HEK293 (cell line): ENCODE measurements at regions not wholly inside any gene's neighbourhood (a gene's known extent, or its start where the extent isn't known, plus 50 kb on each side); places are given as distances from the start of the nearest gene placed in this dataset.

Experiments
- CTCF ChIA-PET: fragments of 350-600 bp; formaldehyde crosslinking; extraction: SDS; loops from one replicate; lab custom pipeline; 2021; ENCODE audit warnings: antibody characterized with exemption; lab: Yijun Ruan, JAX
- POLR2A ChIA-PET: fragments of 300-600 bp; formaldehyde crosslinking; extraction: SDS; loops from one replicate; lab custom pipeline; 2020; ENCODE audit warnings: antibody characterized with exemption, inconsistent platforms; lab: Yijun Ruan, JAX
- H3K27ac ChIP-seq: fragments of 200-500 bp; sonication (Bioruptor generic); 2 replicates; pipeline ENCODE4 v1.5.1; 2014; ENCODE audit warnings: low read depth, low read length, control low read depth, inconsistent platforms; ENCODE audit errors: extremely low read depth
- H3K36me3 ChIP-seq, 2 experiments: fragments of 200-500 bp in 1 of 2; sonication (Bioruptor generic) in 1 of 2; 1 replicate in 1 of 2; 2 replicates in 1 of 2; pipeline ENCODE4 v1.5.1; 2014 to 2017; ENCODE audit warnings: inconsistent platforms in 2 of 2, low read length in 2 of 2; ENCODE audit not compliant: control insufficient read depth in 2 of 2, insufficient read depth in 1 of 2
- H3K4me1 ChIP-seq: fragments of 200-500 bp; sonication (Bioruptor generic); 2 replicates; pipeline ENCODE4 v1.5.1; 2014; ENCODE audit warnings: mild to moderate bottlenecking, low read length, inconsistent platforms; ENCODE audit not compliant: control insufficient read depth, insufficient read depth
- H3K4me3 ChIP-seq: 2 replicates; pipeline ENCODE4 v1.5.1; 2011; ENCODE audit warnings: low read depth, mild to moderate bottlenecking, control low read depth, low read length, moderate library complexity
- H3K9me3 ChIP-seq: fragments of 200-500 bp; sonication (Bioruptor generic); 2 replicates; pipeline ENCODE4 v1.5.1; 2014; ENCODE audit warnings: low read depth, low read length, inconsistent platforms; ENCODE audit not compliant: control insufficient read depth, insufficient read depth
- GFI1B ChIP-seq: fragments of 450-650 bp; formaldehyde crosslinking; IDR thresholded peaks from 2 replicates; pipeline ENCODE4 v1.5.1; 2016; ENCODE audit warnings: missing biosample characterization, missing genetic modification characterization
- GLI4 ChIP-seq: fragments of 450-650 bp; formaldehyde crosslinking; IDR thresholded peaks from 2 replicates; pipeline ENCODE4 v1.5.1; 2016; ENCODE audit warnings: missing biosample characterization, missing genetic modification characterization
- HOXD13 ChIP-seq: sonication (generic); formaldehyde crosslinking; IDR thresholded peaks from 2 replicates; pipeline ENCODE4 v1.8.0; 2022; ENCODE audit warnings: missing genetic modification reagents, borderline replicate concordance
- PRDM1 ChIP-seq: fragments of 450-650 bp; formaldehyde crosslinking; IDR thresholded peaks from 2 replicates; pipeline ENCODE4; 2016; ENCODE audit warnings: missing biosample characterization, missing genetic modification characterization
- SCRT1 ChIP-seq: fragments of 450-650 bp; formaldehyde crosslinking; IDR thresholded peaks from 2 replicates; pipeline ENCODE4 v1.5.1; 2016; ENCODE audit warnings: missing biosample characterization, missing genetic modification characterization, borderline replicate concordance
- ZBTB17 ChIP-seq: fragments of 450-650 bp; formaldehyde crosslinking; IDR thresholded peaks from 2 replicates; pipeline ENCODE4 v1.5.1; 2016; ENCODE audit warnings: missing biosample characterization, missing genetic modification characterization
- ZBTB21 ChIP-seq: fragments of 450-650 bp; formaldehyde crosslinking; IDR thresholded peaks from 2 replicates; pipeline ENCODE4 v1.5.1; 2017; ENCODE audit warnings: missing biosample characterization, missing genetic modification characterization
- ZEB2 ChIP-seq: fragments of 450-650 bp; formaldehyde crosslinking; IDR thresholded peaks from 2 replicates; pipeline ENCODE4 v1.5.1; 2016; ENCODE audit warnings: missing biosample characterization, missing genetic modification characterization
- ZNF132 ChIP-seq: fragments of 450-650 bp; formaldehyde crosslinking; IDR thresholded peaks from 2 replicates; pipeline ENCODE4 v1.5.1; 2017; ENCODE audit warnings: missing biosample characterization, missing genetic modification characterization, borderline replicate concordance
- ZNF146 ChIP-seq: fragments of 450-650 bp; formaldehyde crosslinking; IDR thresholded peaks from 2 replicates; pipeline ENCODE4 v1.5.1; 2016; ENCODE audit warnings: missing biosample characterization, missing genetic modification characterization
- ZNF155 ChIP-seq: fragments of 450-650 bp; formaldehyde crosslinking; IDR thresholded peaks from 2 replicates; pipeline ENCODE4 v1.5.1; 2016; ENCODE audit warnings: missing biosample characterization, missing genetic modification characterization
- ZNF16 ChIP-seq: fragments of 450-650 bp; formaldehyde crosslinking; IDR thresholded peaks from 2 replicates; pipeline ENCODE4 v1.5.1; 2016; ENCODE audit warnings: low read depth, missing biosample characterization, missing genetic modification characterization
- ZNF302 ChIP-seq: fragments of 450-650 bp; formaldehyde crosslinking; IDR thresholded peaks from 2 replicates; pipeline ENCODE4 v1.5.1; 2016; ENCODE audit warnings: missing biosample characterization, missing genetic modification characterization, low read depth
- ZNF354C ChIP-seq: fragments of 450-650 bp; formaldehyde crosslinking; IDR thresholded peaks from 2 replicates; pipeline ENCODE4 v1.5.1; 2016; ENCODE audit warnings: missing biosample characterization, missing genetic modification characterization, low read depth, borderline replicate concordance
- ZNF37A ChIP-seq: fragments of 450-650 bp; IDR thresholded peaks from 2 replicates; pipeline ENCODE4 v1.5.1; 2018; ENCODE audit warnings: missing biosample characterization, missing genetic modification characterization
- ZNF391 ChIP-seq: fragments of 450-650 bp; formaldehyde crosslinking; IDR thresholded peaks from 2 replicates; pipeline ENCODE4 v1.5.1; 2016; ENCODE audit warnings: low read depth, missing biosample characterization, missing genetic modification characterization, borderline replicate concordance
- ZNF514 ChIP-seq: fragments of 450-650 bp; formaldehyde crosslinking; IDR thresholded peaks from 2 replicates; pipeline ENCODE4 v1.5.1; 2016; ENCODE audit warnings: missing biosample characterization, missing genetic modification characterization
- ZNF521 ChIP-seq: fragments of 450-650 bp; formaldehyde crosslinking; IDR thresholded peaks from 2 replicates; pipeline ENCODE4 v1.5.1; 2017; ENCODE audit warnings: missing biosample characterization, mild to moderate bottlenecking, missing genetic modification characterization
- ZNF530 ChIP-seq: fragments of 450-650 bp; formaldehyde crosslinking; IDR thresholded peaks from 2 replicates; pipeline ENCODE4 v1.5.1; 2016; ENCODE audit warnings: low read depth, missing biosample characterization, missing genetic modification characterization
- ZNF600 ChIP-seq: fragments of 450-650 bp; formaldehyde crosslinking; IDR thresholded peaks from 2 replicates; pipeline ENCODE4 v1.5.1; 2016; ENCODE audit warnings: missing biosample characterization, missing genetic modification characterization
- ZNF624 ChIP-seq: fragments of 450-650 bp; formaldehyde crosslinking; IDR thresholded peaks from 2 replicates; pipeline ENCODE4 v1.5.1; 2017; ENCODE audit warnings: missing biosample characterization, missing genetic modification characterization
- ZNF660 ChIP-seq: fragments of 450-650 bp; IDR thresholded peaks from 2 replicates; pipeline ENCODE4 v1.5.1; 2018; ENCODE audit warnings: missing biosample characterization, mild to moderate bottlenecking, missing genetic modification characterization
- ZNF677 ChIP-seq: fragments of 450-650 bp; IDR thresholded peaks from 2 replicates; pipeline ENCODE4 v1.5.0; 2018; ENCODE audit warnings: missing biosample characterization, mild to moderate bottlenecking, missing genetic modification characterization, moderate library complexity
- ZNF701 ChIP-seq: fragments of 450-650 bp; formaldehyde crosslinking; IDR thresholded peaks from 2 replicates; pipeline ENCODE4 v1.5.1; 2016; ENCODE audit warnings: missing biosample characterization, missing genetic modification characterization
- ZNF76 ChIP-seq: fragments of 450-650 bp; formaldehyde crosslinking; IDR thresholded peaks from 2 replicates; pipeline ENCODE4; 2016; ENCODE audit warnings: low read depth, missing biosample characterization, missing genetic modification characterization, borderline replicate concordance
- ZNF837 ChIP-seq: fragments of 450-650 bp; formaldehyde crosslinking; IDR thresholded peaks from 2 replicates; pipeline ENCODE4 v1.5.1; 2016; ENCODE audit warnings: missing biosample characterization, missing genetic modification characterization
- ZNF843 ChIP-seq: fragments of 450-650 bp; formaldehyde crosslinking; IDR thresholded peaks from 2 replicates; pipeline ENCODE4 v1.5.1; 2016; ENCODE audit warnings: missing biosample characterization, missing genetic modification characterization
- TF ChIP-seq, protein P1 (sequence below): fragments of 450-650 bp; formaldehyde crosslinking; IDR thresholded peaks from 2 replicates; pipeline ENCODE4 v1.5.1; 2016; ENCODE audit warnings: missing biosample characterization, missing genetic modification characterization, borderline replicate concordance
- TF ChIP-seq, protein P2 (sequence below): fragments of 450-650 bp; formaldehyde crosslinking; IDR thresholded peaks from 2 replicates; pipeline ENCODE4 v1.5.1; 2016; ENCODE audit warnings: missing biosample characterization, missing genetic modification characterization
- TF ChIP-seq, protein P3 (sequence below): fragments of 450-650 bp; formaldehyde crosslinking; IDR thresholded peaks from 2 replicates; pipeline ENCODE4 v1.5.1; 2016; ENCODE audit warnings: missing biosample characterization, missing genetic modification characterization

DNA sequence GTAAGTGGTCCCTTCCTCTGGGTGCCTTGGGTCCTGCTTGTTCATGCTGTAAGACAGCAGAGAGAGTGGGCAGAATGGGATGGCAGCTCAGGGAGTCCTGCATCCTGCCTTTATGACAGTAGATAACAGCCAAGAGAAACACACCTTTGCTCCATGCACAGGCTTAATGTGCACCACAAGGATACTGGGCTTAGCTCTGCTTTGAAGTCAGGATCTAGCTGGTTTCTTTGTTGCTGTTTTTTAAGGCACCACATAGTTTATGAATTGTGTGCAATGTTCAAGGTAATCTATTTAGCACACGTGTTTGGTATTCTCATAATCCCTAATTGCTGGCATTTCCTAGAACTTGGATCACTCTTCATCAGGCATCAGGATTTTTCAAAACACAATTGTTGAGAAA is 239.5 kb upstream of the DCN start (continued):
- TF ChIP-seq ZNF660 (tag by site-specific recombination) = no peak

DNA sequence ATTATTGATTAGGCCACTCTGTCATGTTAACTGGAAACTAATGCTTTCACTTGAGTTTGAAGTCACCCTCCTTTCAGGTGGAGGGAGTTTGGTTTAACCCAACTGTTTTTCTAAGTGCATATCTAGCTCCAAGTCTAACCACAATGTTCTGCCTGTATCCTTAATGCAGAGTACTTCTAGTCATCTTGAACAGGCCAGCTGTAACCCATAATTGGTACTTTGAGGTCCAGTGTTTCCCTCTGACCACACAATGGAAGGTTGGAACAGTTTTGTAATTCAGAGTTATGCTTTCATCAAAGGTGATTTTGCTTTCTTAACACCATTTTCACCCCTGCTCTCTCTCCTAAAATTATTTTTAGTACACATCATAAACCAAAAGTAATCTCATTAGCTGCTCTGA is 237.2 kb upstream of the DCN start:
- ChIA-PET POLR2A (no interaction called here), CTCF (no interaction called here)
- H3K36me3 ChIP-seq = no peaks in the 10 kb centered on the region
- no peaks in the 10 kb centered on the region for H3K9me3 ChIP-seq
- H3K4me3 ChIP-seq = no peak overlapping the region
- no peak overlapping the region for H3K27ac ChIP-seq
- 0 out of 2 replicates have a peak, but pooled peaks cover 2% of the 10 kb centered on the region for H3K4me1 ChIP-seq
- no peak for TF ChIP-seq GFI1B (tag by site-specific recombination)
- no peak for TF ChIP-seq GLI4 (tag by site-specific recombination)
- no peak for TF ChIP-seq ZBTB21 (tag by site-specific recombination)
- no peak for TF ChIP-seq ZNF514 (tag by site-specific recombination)
- no peak for TF ChIP-seq ZNF16 (tag by site-specific recombination)
- no peak for TF ChIP-seq ZNF624
- no peak for TF ChIP-seq ZNF530 (tag by site-specific recombination)
- TF ChIP-seq PRDM1 (tag by site-specific recombination) = no peak
- no peak for TF ChIP-seq ZNF677
- TF ChIP-seq ZNF391 = no peak
- TF ChIP-seq SCRT1 (tag by site-specific recombination) = no peak
- TF ChIP-seq ZNF837 (tag by site-specific recombination) = no peak
- no peak for TF ChIP-seq ZNF521 (tag by site-specific recombination)
- TF ChIP-seq ZNF155 = no peak
- no peak for TF ChIP-seq ZNF146 (tag by site-specific recombination)
- no peak for TF ChIP-seq ZNF354C (tag by site-specific recombination)
- no peak for TF ChIP-seq ZNF701 (tag by site-specific recombination)
- TF ChIP-seq ZEB2 (tag by site-specific recombination) = no peak
- TF ChIP-seq, protein P1, sequence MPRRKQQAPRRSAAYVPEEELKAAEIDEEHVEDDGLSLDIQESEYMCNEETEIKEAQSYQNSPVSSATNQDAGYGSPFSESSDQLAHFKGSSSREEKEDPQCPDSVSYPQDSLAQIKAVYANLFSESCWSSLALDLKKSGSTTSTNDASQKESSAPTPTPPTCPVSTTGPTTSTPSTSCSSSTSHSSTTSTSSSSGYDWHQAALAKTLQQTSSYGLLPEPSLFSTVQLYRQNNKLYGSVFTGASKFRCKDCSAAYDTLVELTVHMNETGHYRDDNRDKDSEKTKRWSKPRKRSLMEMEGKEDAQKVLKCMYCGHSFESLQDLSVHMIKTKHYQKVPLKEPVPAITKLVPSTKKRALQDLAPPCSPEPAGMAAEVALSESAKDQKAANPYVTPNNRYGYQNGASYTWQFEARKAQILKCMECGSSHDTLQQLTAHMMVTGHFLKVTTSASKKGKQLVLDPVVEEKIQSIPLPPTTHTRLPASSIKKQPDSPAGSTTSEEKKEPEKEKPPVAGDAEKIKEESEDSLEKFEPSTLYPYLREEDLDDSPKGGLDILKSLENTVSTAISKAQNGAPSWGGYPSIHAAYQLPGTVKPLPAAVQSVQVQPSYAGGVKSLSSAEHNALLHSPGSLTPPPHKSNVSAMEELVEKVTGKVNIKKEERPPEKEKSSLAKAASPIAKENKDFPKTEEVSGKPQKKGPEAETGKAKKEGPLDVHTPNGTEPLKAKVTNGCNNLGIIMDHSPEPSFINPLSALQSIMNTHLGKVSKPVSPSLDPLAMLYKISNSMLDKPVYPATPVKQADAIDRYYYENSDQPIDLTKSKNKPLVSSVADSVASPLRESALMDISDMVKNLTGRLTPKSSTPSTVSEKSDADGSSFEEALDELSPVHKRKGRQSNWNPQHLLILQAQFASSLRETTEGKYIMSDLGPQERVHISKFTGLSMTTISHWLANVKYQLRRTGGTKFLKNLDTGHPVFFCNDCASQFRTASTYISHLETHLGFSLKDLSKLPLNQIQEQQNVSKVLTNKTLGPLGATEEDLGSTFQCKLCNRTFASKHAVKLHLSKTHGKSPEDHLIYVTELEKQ (tag by site-specific recombination) = no peak
- TF ChIP-seq ZBTB17 (tag by site-specific recombination) = no peak
- TF ChIP-seq, all 188 proteins: peak for 0

DNA sequence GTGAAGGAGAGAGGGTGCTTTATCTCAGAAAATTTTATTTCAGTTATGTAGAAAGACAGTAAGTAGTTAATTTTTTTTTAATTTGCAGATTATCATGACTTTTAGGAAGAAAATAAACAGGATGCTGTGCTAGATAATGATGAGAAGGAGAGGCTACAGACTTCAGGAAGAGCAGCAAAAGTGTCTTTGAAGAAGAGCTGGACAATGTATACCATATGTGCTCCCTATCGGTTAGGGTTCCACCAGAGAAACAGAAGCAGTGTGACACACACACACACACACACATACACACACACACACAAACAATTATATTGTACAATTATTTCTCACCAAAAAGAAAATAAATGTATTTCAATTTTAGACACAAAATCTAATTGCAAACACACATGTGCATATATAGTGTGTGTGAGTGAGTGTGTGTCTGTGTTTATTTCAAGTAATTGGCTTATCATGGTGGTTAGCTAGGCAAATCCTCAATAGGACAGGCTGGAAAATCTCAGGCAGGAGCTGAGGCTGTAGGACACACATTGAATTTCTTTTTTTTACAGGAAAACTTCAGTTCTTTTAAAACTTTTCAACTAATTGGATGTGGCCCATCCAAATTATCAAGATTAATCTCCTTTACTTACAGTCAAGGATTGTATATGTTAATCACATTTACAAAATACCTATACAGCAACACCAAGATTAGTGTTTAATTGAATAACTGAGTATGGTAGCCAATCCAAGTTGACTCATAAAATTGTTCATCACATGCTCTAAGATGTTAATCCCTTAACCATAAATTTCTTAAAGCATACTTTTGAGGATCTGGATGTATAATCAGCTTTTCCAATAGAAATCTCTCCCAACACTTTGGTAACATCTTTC is 235.8 kb upstream of the DCN start:
- POLR2A ChIA-PET = no interaction called here
- Histone ChIP-seq H3K4me1 (peaks cover 9% of the 10 kb centered on the region), H3K4me3 (no peak overlapping the region), H3K27ac (no peak overlapping the region), H3K9me3 (no peaks in the 10 kb centered on the region), H3K36me3 (no peaks in the 10 kb centered on the region)
- TF ChIP-seq, protein P2, sequence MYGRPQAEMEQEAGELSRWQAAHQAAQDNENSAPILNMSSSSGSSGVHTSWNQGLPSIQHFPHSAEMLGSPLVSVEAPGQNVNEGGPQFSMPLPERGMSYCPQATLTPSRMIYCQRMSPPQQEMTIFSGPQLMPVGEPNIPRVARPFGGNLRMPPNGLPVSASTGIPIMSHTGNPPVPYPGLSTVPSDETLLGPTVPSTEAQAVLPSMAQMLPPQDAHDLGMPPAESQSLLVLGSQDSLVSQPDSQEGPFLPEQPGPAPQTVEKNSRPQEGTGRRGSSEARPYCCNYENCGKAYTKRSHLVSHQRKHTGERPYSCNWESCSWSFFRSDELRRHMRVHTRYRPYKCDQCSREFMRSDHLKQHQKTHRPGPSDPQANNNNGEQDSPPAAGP (tag by site-specific recombination) = no peak
- TF ChIP-seq ZNF302 (no peak), HOXD13 (CRISPR knock-in tag) (no peak), ZNF600 (tag by site-specific recombination) (no peak), ZNF843 (tag by site-specific recombination) (no peak), ZNF76 (no peak), ZNF37A (no peak), ZNF132 (no peak)
- TF ChIP-seq, protein P3, sequence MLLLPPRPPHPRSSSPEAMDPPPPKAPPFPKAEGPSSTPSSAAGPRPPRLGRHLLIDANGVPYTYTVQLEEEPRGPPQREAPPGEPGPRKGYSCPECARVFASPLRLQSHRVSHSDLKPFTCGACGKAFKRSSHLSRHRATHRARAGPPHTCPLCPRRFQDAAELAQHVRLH (tag by site-specific recombination) = no peak
- CTCF ChIA-PET = interaction anchor here (0.7 kb wide), 1 partner anchor 32 kb away, joined by 3 read pairs; no protein-coding TSS in a partner anchor
